GM23338 (cell line): ENCODE measurements at regions not wholly inside any gene's neighbourhood (a gene's known extent, or its start where the extent isn't known, plus 50 kb on each side); places are given as distances from the start of the nearest gene placed in this dataset.

Source experiments
- ATAC-seq: fragments of 200-7000 bp; cut with Tn5 transposase; 3 replicates; pipeline ENCODE4 v1.9.1; 2020
- DNase-seq: peaks from one replicate; pipeline ENCODE4 v3.0.0-alpha.2; 2015; ENCODE audit warnings: low spot score
- H2AFZ ChIP-seq: fragments of 200-600 bp; sonication (generic); 2 replicates; pipeline ENCODE4 v1.8.0; 2016; ENCODE audit warnings: antibody characterized with exemption, mild to moderate bottlenecking, moderate library complexity
- H3F3A ChIP-seq: fragments of 200-600 bp; sonication (generic); replicated peaks from 2 replicates; pipeline ENCODE4 v1.8.0; 2017; ENCODE audit warnings: antibody characterized with exemption, mixed run types, low read depth
- H3K27ac ChIP-seq: fragments of 200-600 bp; sonication (generic); 2 replicates; pipeline ENCODE4 v1.6.1; 2016; ENCODE audit warnings: low read depth
- H3K27me3 ChIP-seq: fragments of 200-600 bp; sonication (generic); 2 replicates; pipeline ENCODE4 v1.8.0; 2016; ENCODE audit warnings: mild to moderate bottlenecking, mixed run types, moderate library complexity; ENCODE audit not compliant: insufficient read depth
- H3K36me3 ChIP-seq: fragments of 200-600 bp; sonication (generic); 2 replicates; pipeline ENCODE4 v1.8.0; 2016; ENCODE audit warnings: mild to moderate bottlenecking; ENCODE audit not compliant: insufficient read depth
- H3K4me1 ChIP-seq: fragments of 200-600 bp; sonication (generic); 2 replicates; pipeline ENCODE4 v1.8.0; 2016; ENCODE audit warnings: mild to moderate bottlenecking, moderate library complexity; ENCODE audit not compliant: insufficient read depth
- H3K4me2 ChIP-seq: fragments of 200-600 bp; sonication (generic); 2 replicates; pipeline ENCODE4 v1.7.1; 2017; ENCODE audit warnings: mixed run types
- H3K4me3 ChIP-seq: fragments of 200-600 bp; sonication (generic); 2 replicates; pipeline ENCODE4 v1.6.1; 2016; ENCODE audit warnings: mixed run types
- H3K79me2 ChIP-seq: fragments of 200-600 bp; sonication (generic); replicated peaks from 2 replicates; pipeline ENCODE4 v1.8.0; 2017; ENCODE audit warnings: mild to moderate bottlenecking; ENCODE audit not compliant: insufficient read depth
- H3K9me2 ChIP-seq: fragments of 200-600 bp; sonication (generic); 2 replicates; pipeline ENCODE4 v1.8.0; 2017; ENCODE audit not compliant: insufficient read depth
- H4K20me1 ChIP-seq: fragments of 200-600 bp; sonication (generic); replicated peaks from 2 replicates; pipeline ENCODE4 v1.8.0; 2017; ENCODE audit warnings: mild to moderate bottlenecking; ENCODE audit not compliant: insufficient read depth
- H3K27ac Mint-ChIP-seq: 2 replicates; pipeline ENCODE4 v1.8.0; 2020; ENCODE audit warnings: inconsistent platforms, mild to moderate bottlenecking, moderate library complexity, mixed read lengths
- H3K27me3 Mint-ChIP-seq: 3 replicates; pipeline ENCODE4 v1.8.0; 2022; ENCODE audit warnings: low read depth, mild to moderate bottlenecking, moderate library complexity, mixed read lengths, inconsistent platforms; ENCODE audit not compliant: insufficient read depth, poor library complexity
- H3K36me3 Mint-ChIP-seq: 3 replicates; pipeline ENCODE4 v1.8.0; 2021; ENCODE audit warnings: low read depth, mild to moderate bottlenecking, inconsistent platforms, moderate library complexity, mixed read lengths
- H3K4me1 Mint-ChIP-seq: 3 replicates; pipeline ENCODE4 v1.8.0; 2020; ENCODE audit warnings: mild to moderate bottlenecking, inconsistent platforms, mixed read lengths
- H3K4me3 Mint-ChIP-seq: 3 replicates; pipeline ENCODE4 v1.8.0; 2021; ENCODE audit warnings: moderate library complexity, mild to moderate bottlenecking, inconsistent platforms, mixed read lengths
- H3K9me3 Mint-ChIP-seq: 3 replicates; pipeline ENCODE4 v1.8.0; 2020; ENCODE audit warnings: moderate library complexity, mild to moderate bottlenecking, inconsistent platforms, mixed read lengths
- CREB1 ChIP-seq: fragments of 250-450 bp; sonication (Bioruptor Pico); IDR thresholded peaks from 2 replicates; pipeline ENCODE4 v1.5.0; 2020; ENCODE audit warnings: low read depth, mild to moderate bottlenecking, moderate library complexity
- CTCF ChIP-seq, 2 experiments: fragments of 200-600 bp in 1 of 2; sonication (generic) in 1 of 2; conservative IDR thresholded peaks; 2 replicates each; pipeline versions ENCODE4 v1.5.1 to v1.6.1; 2016 to 2017; ENCODE audit warnings: antibody characterized with exemption in 2 of 2, low read depth in 2 of 2, mild to moderate bottlenecking in 2 of 2, moderate library complexity in 1 of 2
- ETS1 ChIP-seq: IDR thresholded peaks from 2 replicates; pipeline ENCODE4 v1.6.1; 2016; ENCODE audit warnings: antibody characterized with exemption
- EZH2 ChIP-seq: fragments of 200-600 bp; sonication (generic); IDR thresholded peaks from one replicate; pipeline ENCODE4 v1.8.0; 2017; ENCODE audit warnings: antibody characterized with exemption, mild to moderate bottlenecking, low read depth; ENCODE audit not compliant: unreplicated experiment
- EZH2phosphoT487 ChIP-seq: fragments of 200-600 bp; sonication (generic); IDR thresholded peaks from one replicate; pipeline ENCODE4 v1.8.1; 2018; ENCODE audit warnings: antibody characterized with exemption; ENCODE audit not compliant: unreplicated experiment
- JUNB ChIP-seq: IDR thresholded peaks from one replicate; pipeline ENCODE4 v1.6.1; 2016; ENCODE audit warnings: antibody characterized with exemption; ENCODE audit not compliant: unreplicated experiment
- NANOG ChIP-seq: IDR thresholded peaks from 2 replicates; pipeline ENCODE4 v1.6.1; 2016; ENCODE audit warnings: antibody characterized with exemption, borderline replicate concordance
- POLR2AphosphoS5 ChIP-seq: IDR thresholded peaks from 2 replicates; pipeline ENCODE4 v1.6.1; 2016; ENCODE audit warnings: antibody characterized with exemption, low read depth
- REST ChIP-seq: IDR thresholded peaks from one replicate; pipeline ENCODE4 v1.6.1; 2018; ENCODE audit warnings: antibody characterized with exemption; ENCODE audit not compliant: unreplicated experiment
- STAT1 ChIP-seq: IDR thresholded peaks from one replicate; pipeline ENCODE4 v1.6.1; 2016; ENCODE audit warnings: antibody characterized with exemption; ENCODE audit not compliant: unreplicated experiment
- ZNF114 ChIP-seq: fragments of 250-450 bp; sonication (Bioruptor Pico); IDR thresholded peaks from 2 replicates; pipeline ENCODE4 v1.5.0; 2020; ENCODE audit warnings: mild to moderate bottlenecking, moderate library complexity
- ZNF331 ChIP-seq: fragments of 250-450 bp; sonication (Bioruptor Pico); IDR thresholded peaks from 2 replicates; pipeline ENCODE4 v1.5.0; 2020; ENCODE audit warnings: low read depth, mild to moderate bottlenecking, moderate library complexity
- ZNF462 ChIP-seq: fragments of 250-450 bp; sonication (Bioruptor Pico); IDR thresholded peaks from 2 replicates; pipeline ENCODE4 v1.5.0; 2020; ENCODE audit warnings: mild to moderate bottlenecking, moderate library complexity

GRCh38 chr16:35497399-35497798 lies 2038.0 kb downstream of the TP53TG3F start:
- Histone ChIP-seq H3F3A (no peaks in the 10 kb centered on the region), H3K27me3 (no peaks in the 10 kb centered on the region), H3K9me2 (no peaks in the 10 kb centered on the region), H4K20me1 (no peaks in the 10 kb centered on the region), H3K27ac (no peak overlapping the region), H3K4me1 (no peaks in the 10 kb centered on the region), H2AFZ (no peak overlapping the region), H3K36me3 (no peaks in the 10 kb centered on the region), H3K79me2 (no peaks in the 10 kb centered on the region), H3K4me2 (no peak overlapping the region), H3K4me3 (no peak overlapping the region)
- ATAC-seq (no peak), DNase-seq (no peak)
- TF ChIP-seq REST (no peak), ETS1 (no peak), NANOG (no peak), ZNF114 (CRISPR knock-in tag) (no peak), ZNF331 (CRISPR knock-in tag) (no peak), CTCF (conservative IDR thresholded peaks at IDR 0.05; ENCODE audit: low read depth in 2 of 2) (no peak), CREB1 (CRISPR knock-in tag) (no peak), STAT1 (no peak), EZH2phosphoT487 (no peak), POLR2AphosphoS5 (no peak), JUNB (no peak), ZNF462 (CRISPR knock-in tag) (no peak), EZH2 (no peak)
- Mint-ChIP-seq H3K4me1 (no peaks in the 10 kb centered on the region), H3K27ac (no peak overlapping the region), H3K36me3 (peaks cover 30% of the 10 kb centered on the region), H3K4me3 (no peak overlapping the region), H3K9me3 (peaks cover 98% of the 10 kb centered on the region), H3K27me3 (no peaks in the 10 kb centered on the region)
